Endodermal cell (in vitro differentiated cells): ENCODE measurements at regions not wholly inside any gene's neighbourhood (a gene's known extent, or its start where the extent isn't known, plus 50 kb on each side); places are given as distances from the start of the nearest gene placed in this dataset.

Experiments
- DNase-seq: peaks from one replicate; pipeline ENCODE4 v3.0.0-alpha.2; 2017
- H3K27ac ChIP-seq: 2 replicates; pipeline ENCODE4 v1.5.1; 2013; ENCODE audit warnings: mild to moderate bottlenecking, low read depth, low read length, moderate library complexity
- H3K27me3 ChIP-seq: 2 replicates; pipeline ENCODE4 v1.6.1; 2013; ENCODE audit warnings: mild to moderate bottlenecking, low read length, moderate library complexity; ENCODE audit not compliant: insufficient read depth, control insufficient read depth, poor library complexity, severe bottlenecking
- H3K36me3 ChIP-seq: 2 replicates; pipeline ENCODE4 v1.7.0; 2013; ENCODE audit warnings: mild to moderate bottlenecking, low read length, moderate library complexity; ENCODE audit not compliant: control insufficient read depth, insufficient read depth
- H3K4me1 ChIP-seq: one replicate; pipeline ENCODE4 v1.7.0; 2013; ENCODE audit warnings: low read length; ENCODE audit not compliant: control insufficient read depth, insufficient read depth
- H3K4me3 ChIP-seq: 2 replicates; pipeline ENCODE4 v1.5.1; 2013; ENCODE audit warnings: mild to moderate bottlenecking, low read length, moderate library complexity
- H3K9ac ChIP-seq: 2 replicates; pipeline ENCODE4 v1.6.1; 2013; ENCODE audit warnings: mild to moderate bottlenecking, low read length, moderate library complexity; ENCODE audit not compliant: poor library complexity, severe bottlenecking; ENCODE audit errors: extremely low read depth
- H3K9me3 ChIP-seq: 2 replicates; pipeline ENCODE4 v1.6.1; 2013; ENCODE audit warnings: mild to moderate bottlenecking, low read length, moderate library complexity; ENCODE audit not compliant: control insufficient read depth
- H3K27ac Mint-ChIP-seq: 2 replicates; pipeline ENCODE4 v1.8.0; 2020; ENCODE audit warnings: mixed read lengths
- H3K27me3 Mint-ChIP-seq: 2 replicates; pipeline ENCODE4 v1.8.0; 2021; ENCODE audit warnings: mild to moderate bottlenecking, mixed read lengths; ENCODE audit not compliant: insufficient read depth
- H3K36me3 Mint-ChIP-seq: 2 replicates; pipeline ENCODE4 v1.8.0; 2020; ENCODE audit warnings: low read depth, mixed read lengths
- H3K4me1 Mint-ChIP-seq: 2 replicates; pipeline ENCODE4 v1.8.0; 2020; ENCODE audit warnings: mixed read lengths
- H3K4me3 Mint-ChIP-seq: 2 replicates; pipeline ENCODE4 v1.8.0; 2020; ENCODE audit warnings: mild to moderate bottlenecking, moderate library complexity, mixed read lengths
- H3K9me3 Mint-ChIP-seq: 2 replicates; pipeline ENCODE4 v1.8.0; 2020; ENCODE audit warnings: mild to moderate bottlenecking, mixed read lengths
- CTCF ChIP-seq: fragments of 200-600 bp; sonication (generic); conservative IDR thresholded peaks from 2 replicates; pipeline ENCODE4 v1.5.0; 2021; ENCODE audit warnings: antibody characterized with exemption, mild to moderate bottlenecking
- WGBS, 2 experiments: methylation state at CpG; one replicate each; pipeline versions ENCODE4 v1.1.5 to v1.1.7; 2013; ENCODE audit warnings: missing lambda C conversion rate in 2 of 2, mixed read lengths in 1 of 2; ENCODE audit not compliant: insufficient coverage in 1 of 2, insufficient read length in 1 of 2; 5-methylcytosine and 5-hydroxymethylcytosine counted together

DNA sequence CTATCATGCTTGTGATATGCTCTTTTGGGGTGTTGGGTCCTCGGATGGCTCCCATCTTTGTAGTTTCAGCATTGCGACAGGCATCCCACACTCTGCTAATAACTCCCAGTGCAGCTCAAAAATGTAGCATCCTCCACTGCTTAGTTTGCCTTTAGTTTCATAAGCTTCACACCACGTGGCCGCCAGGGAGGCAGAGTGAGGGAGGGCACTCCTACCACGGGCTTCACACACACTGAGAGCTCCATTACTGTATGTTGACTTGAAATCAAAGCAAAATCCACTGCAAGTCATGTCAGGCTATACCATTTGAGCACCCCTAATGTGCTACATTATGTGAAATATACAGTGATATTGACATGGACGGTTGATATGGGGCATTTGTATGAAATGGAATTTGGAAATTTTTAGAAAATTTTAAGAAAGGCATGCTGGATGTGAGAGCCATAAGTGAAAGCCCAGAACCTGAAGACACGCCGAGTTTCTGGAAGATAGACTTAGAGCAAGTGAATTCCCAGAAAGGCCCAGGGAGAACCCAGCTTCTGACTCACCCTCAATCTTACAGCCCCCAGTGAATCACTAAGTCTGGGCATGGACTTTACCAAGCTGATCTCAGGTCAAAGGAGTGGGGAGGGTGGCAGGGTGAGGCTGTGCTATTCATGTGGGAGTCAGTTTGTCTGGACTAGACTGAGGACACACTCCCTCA is 94.1 kb downstream of the HSPH1 start:
- Histone ChIP-seq H3K36me3 (no peaks in the 10 kb centered on the region), H3K9ac (no peak overlapping the region), H3K27me3 (no peaks in the 10 kb centered on the region), H3K4me3 (no peak overlapping the region), H3K27ac (no peak overlapping the region), H3K9me3 (no peaks in the 10 kb centered on the region), H3K4me1 (no peaks in the 10 kb centered on the region)
- no peak for TF ChIP-seq CTCF
- Mint-ChIP-seq H3K4me3 (no peak overlapping the region), H3K27ac (no peak overlapping the region), H3K36me3 (no peaks in the 10 kb centered on the region), H3K4me1 (peaks cover 4% of the 10 kb centered on the region), H3K27me3 (peaks cover 6% of the 10 kb centered on the region), H3K9me3 (no peaks in the 10 kb centered on the region)
- no peak for DNase-seq
- WGBS, 2 experiments, result 91 to 96% methylated on average over 4 to 8 of the region's 8 CpGs

GRCh38 chr13:31064636-31065035 is 97.1 kb downstream of the HSPH1 start:
- no peak overlapping the region for H3K27ac ChIP-seq
- WGBS, 2 experiments, result 92 to 96% methylated on average over 3 to 4 of the region's 4 CpGs
- H3K4me1 ChIP-seq, result no peaks in the 10 kb centered on the region
- no peak for DNase-seq
- Mint-ChIP-seq H3K27ac (no peak overlapping the region), H3K9me3 (no peaks in the 10 kb centered on the region), H3K27me3 (no peaks in the 10 kb centered on the region), H3K4me1 (no peaks in the 10 kb centered on the region), H3K36me3 (no peaks in the 10 kb centered on the region), H3K4me3 (no peak overlapping the region)
- no peak for TF ChIP-seq CTCF
- H3K36me3 ChIP-seq, result no peaks in the 10 kb centered on the region
- H3K9me3 ChIP-seq, result no peaks in the 10 kb centered on the region
- no peaks in the 10 kb centered on the region for H3K27me3 ChIP-seq
- no peak overlapping the region for H3K4me3 ChIP-seq
- H3K9ac ChIP-seq, result no peak overlapping the region

- H3K4me3 Mint-ChIP-seq, result no peak overlapping the region
- no peak overlapping the region for H3K27ac Mint-ChIP-seq
- Histone ChIP-seq H3K27ac (no peak overlapping the region), H3K4me1 (no peaks in the 10 kb centered on the region), H3K9ac (no peak overlapping the region), H3K36me3 (no peaks in the 10 kb centered on the region), H3K27me3 (no peaks in the 10 kb centered on the region), H3K4me3 (no peak overlapping the region), H3K9me3 (no peaks in the 10 kb centered on the region)
- DNase-seq, result no peak
- no peaks in the 10 kb centered on the region for H3K4me1 Mint-ChIP-seq
- no peaks in the 10 kb centered on the region for H3K27me3 Mint-ChIP-seq
- H3K36me3 Mint-ChIP-seq, result no peaks in the 10 kb centered on the region
- TF ChIP-seq CTCF, result no peak
- H3K9me3 Mint-ChIP-seq, result no peaks in the 10 kb centered on the region
- WGBS, 2 experiments, result 89 to 92% methylated on average over 1 of the region's 1 CpG
Observed at GRCh38 chr13:31063772-31064171, 97.9 kb downstream of the HSPH1 start.
